HepG2 (cell line): ENCODE measurements at regions not wholly inside any gene's neighbourhood (a gene's known extent, or its start where the extent isn't known, plus 50 kb on each side); places are given as distances from the start of the nearest gene placed in this dataset.

ENCODE experiments used
- ATAC-seq: fragments of 200-7000 bp; cut with Tn5 transposase; 3 replicates; pipeline ENCODE4 v1.9.1; 2020; ENCODE audit warnings: mild to moderate bottlenecking, moderate library complexity
- BruUV-seq: library from RNA; stranded (reverse); fragments of 400-500 nt; replicated peaks from 2 replicates; lab custom pipeline; 2021; lab: Mats Ljungman, UMichigan
- CTCF ChIA-PET: fragments of 300-600 bp; formaldehyde crosslinking; extraction: SDS; loops from one replicate; lab custom pipeline; 2021; ENCODE audit warnings: low total read pairs, inconsistent platforms, low intra/inter-chr PET ratio; lab: Yijun Ruan, JAX
- POLR2A ChIA-PET: fragments of 350-600 bp; sonication (Branson Sonifier 250); formaldehyde crosslinking; loops from one replicate; lab custom pipeline; 2020; ENCODE audit warnings: antibody characterized with exemption, inconsistent platforms; lab: Yijun Ruan, JAX
- DNase-seq: peaks from one replicate; pipeline ENCODE4 v3.0.0-alpha.2; 2015; ENCODE audit warnings: low spot score
- FAIRE-seq: peaks from 3 replicates; lab custom pipeline; 2011; peaks lifted over from hg19 to GRCh38; lab: Jason Lieb, UNC
- H2AFZ ChIP-seq: one replicate; pipeline ENCODE4 v1.6.1; 2011; ENCODE audit warnings: low read length, inconsistent platforms
- H3K27ac ChIP-seq: fragments of 300-600 bp; 3 replicates; pipeline ENCODE4 v1.8.0; 2011; ENCODE audit warnings: mixed run types, mild to moderate bottlenecking, mixed read lengths, low read length, inconsistent platforms; ENCODE audit not compliant: insufficient read depth; ENCODE audit errors: extremely low read length
- H3K27me3 ChIP-seq, 2 experiments: fragments of 200-600 bp in 1 of 2; 2 replicates in 1 of 2; 3 replicates in 1 of 2; pipeline versions ENCODE4 v1.6.0 to v1.8.0; 2011; ENCODE audit warnings: low read length in 2 of 2, mild to moderate bottlenecking in 2 of 2, moderate library complexity in 2 of 2, inconsistent platforms in 1 of 2; ENCODE audit not compliant: insufficient read depth in 2 of 2, control insufficient read depth in 1 of 2
- H3K36me3 ChIP-seq, 2 experiments: fragments of 200-600 bp in 1 of 2; replicated peaks in 1 of 2; 2 replicates in 1 of 2; 3 replicates in 1 of 2; pipeline versions ENCODE4 v1.5.1 to v1.8.0; 2011; ENCODE audit warnings: low read length in 2 of 2, inconsistent platforms in 1 of 2; ENCODE audit not compliant: insufficient read depth in 2 of 2, control insufficient read depth in 1 of 2
- H3K4me1 ChIP-seq: 2 replicates; pipeline ENCODE4 v1.5.1; 2012; ENCODE audit warnings: low read length, inconsistent platforms; ENCODE audit not compliant: insufficient read depth
- H3K4me2 ChIP-seq: 2 replicates; pipeline ENCODE4 v1.6.0; 2011; ENCODE audit warnings: low read depth, low read length, inconsistent platforms
- H3K4me3 ChIP-seq, 3 experiments: fragments of 200-600 bp in 1 of 3; sonication (generic), shearing (Covaris generic) in 1 of 3; replicated peaks in 1 of 3; 2 replicates each; pipeline ENCODE4 v1.5.1; 2011 to 2016; ENCODE audit warnings: low read length in 3 of 3, inconsistent platforms in 2 of 3, low read depth in 2 of 3, mild to moderate bottlenecking in 2 of 3, control low read depth in 1 of 3, mixed read lengths in 1 of 3; ENCODE audit not compliant: insufficient read depth in 1 of 3
- H3K79me2 ChIP-seq: one replicate; pipeline ENCODE4 v1.6.1; 2011; ENCODE audit warnings: low read length, inconsistent platforms; ENCODE audit not compliant: insufficient read depth
- H3K9ac ChIP-seq: 2 replicates; pipeline ENCODE4 v1.6.0; 2011; ENCODE audit warnings: mild to moderate bottlenecking, low read depth, low read length, inconsistent platforms; ENCODE audit not compliant: insufficient read depth
- H3K9me3 ChIP-seq: 2 replicates; pipeline ENCODE4 v1.5.1; 2012; ENCODE audit warnings: mild to moderate bottlenecking, low read length
- H4K20me1 ChIP-seq: 2 replicates; pipeline ENCODE4 v1.6.0; 2011; ENCODE audit warnings: inconsistent platforms, mild to moderate bottlenecking, low read length, moderate library complexity; ENCODE audit not compliant: insufficient read depth
- ATF1 ChIP-seq: IDR thresholded peaks from 2 replicates; pipeline ENCODE4 v1.6.1; 2016; ENCODE audit warnings: mild to moderate bottlenecking, control low read depth
- CBX5 ChIP-seq: sonication (generic); formaldehyde crosslinking; IDR thresholded peaks from 2 replicates; pipeline ENCODE4 v1.4.0; 2020; ENCODE audit warnings: missing genetic modification reagents, borderline replicate concordance
- DZIP1 ChIP-seq: sonication (generic); formaldehyde crosslinking; IDR thresholded peaks from 2 replicates; pipeline ENCODE4 v1.5.0; 2020; ENCODE audit warnings: mild to moderate bottlenecking, missing genetic modification reagents
- FOSL2 ChIP-seq: sonication (generic); formaldehyde crosslinking; IDR thresholded peaks from 2 replicates; pipeline ENCODE4 v1.4.0; 2020; ENCODE audit warnings: missing genetic modification reagents
- FOXK1 ChIP-seq: sonication (generic); formaldehyde crosslinking; IDR thresholded peaks from 2 replicates; pipeline ENCODE4 v1.4.0; 2020; ENCODE audit warnings: low read depth, missing genetic modification reagents, borderline replicate concordance
- GTF3A ChIP-seq: sonication (generic); formaldehyde crosslinking; conservative IDR thresholded peaks from 2 replicates; pipeline ENCODE4 v1.4.0; 2020; ENCODE audit warnings: mild to moderate bottlenecking, missing genetic modification reagents
- HBP1 ChIP-seq: IDR thresholded peaks from 2 replicates; pipeline ENCODE4 v1.6.1; 2016; ENCODE audit warnings: low read depth, control low read depth
- IRX3 ChIP-seq: sonication (generic); formaldehyde crosslinking; IDR thresholded peaks from 2 replicates; pipeline ENCODE4 v1.8.1; 2023; ENCODE audit warnings: mild to moderate bottlenecking, low read depth, missing genetic modification reagents, borderline replicate concordance
- KLF15 ChIP-seq: sonication (generic); formaldehyde crosslinking; IDR thresholded peaks from 2 replicates; pipeline ENCODE4 v1.8.1; 2023; ENCODE audit warnings: borderline replicate concordance, mild to moderate bottlenecking, inconsistent platforms, missing genetic modification reagents, mixed read lengths
- SP140L ChIP-seq: sonication (generic); formaldehyde crosslinking; IDR thresholded peaks from 2 replicates; pipeline ENCODE4 v1.4.0; 2020; ENCODE audit warnings: missing genetic modification reagents, borderline replicate concordance
- TEAD2 ChIP-seq: sonication (generic); formaldehyde crosslinking; IDR thresholded peaks from 2 replicates; pipeline ENCODE4 v1.9.0; 2021; ENCODE audit warnings: missing genetic modification reagents
- ZNF329 ChIP-seq: sonication (generic); formaldehyde crosslinking; IDR thresholded peaks from 2 replicates; pipeline ENCODE4 v1.9.0; 2021; ENCODE audit warnings: low read depth, mild to moderate bottlenecking, missing genetic modification reagents
- ZNF34 ChIP-seq: sonication (generic); formaldehyde crosslinking; IDR thresholded peaks from 2 replicates; pipeline ENCODE4 v1.4.0; 2020; ENCODE audit warnings: mild to moderate bottlenecking, missing genetic modification reagents, borderline replicate concordance
- ZNF660 ChIP-seq: sonication (generic); formaldehyde crosslinking; IDR thresholded peaks from 2 replicates; pipeline ENCODE4 v1.5.1; 2020; ENCODE audit warnings: mild to moderate bottlenecking, low read depth, missing genetic modification reagents, borderline replicate concordance
- WGBS: methylation state at CpG from one replicate; pipeline ENCODE4 v1.1.6; 2017; ENCODE audit warnings: low lambda C conversion rate; 5-methylcytosine and 5-hydroxymethylcytosine counted together
- in situ Hi-C: cut with HindIII; loops from 2 replicates; pipeline ENCODE4 v1.10.0; 2017; ENCODE audit warnings: low pct_unique_long_range_greater_than_20kb; ENCODE audit not compliant: extremely low pct_ligation_motif_present
- intact Hi-C: fragments of 100-400 bp; cut with micrococcal nuclease; formaldehyde crosslinking; loops from one replicate; pipeline ENCODE4 v1.10.0; 2022; ENCODE audit not compliant: unreplicated experiment

GRCh38 chr7:106717955-106718871 is 57.3 kb upstream of the CCDC71L start:
- Histone ChIP-seq H3K4me2 (no peak overlapping the region), H3K79me2 (no peaks in the 10 kb centered on the region), H3K4me1 (no peaks in the 10 kb centered on the region), H3K4me3 (no peak overlapping the region), H3K9me3 (no peaks in the 10 kb centered on the region), H4K20me1 (no peaks in the 10 kb centered on the region), H3K36me3 (no peaks in the 10 kb centered on the region), H2AFZ (no peak overlapping the region), H3K27ac (no peak overlapping the region), H3K9ac (no peak overlapping the region), H3K27me3 (no peaks in the 10 kb centered on the region; a peak in 1 of 5 replicates)
- no peak for TF ChIP-seq SP140L (CRISPR knock-in tag)
- 0 out of 2 replicates have a peak, but pooled peaks have one; percentile 10 for TF ChIP-seq FOSL2 (CRISPR knock-in tag)
- ChIA-PET POLR2A (no interaction called here), CTCF (no interaction called here)
- intact Hi-C loops: no loop called here
- FAIRE-seq (no peak), DNase-seq (peak; percentile 9), ATAC-seq (no peak)
- WGBS: 2% methylated on average over 3 of the region's 3 CpGs
- in situ Hi-C loops: no loop called here
- BruUV-seq: no TSS peak

GRCh38 chr7:106720641-106721040 is 59.7 kb upstream of the CCDC71L start:
- DNase-seq: no peak
- no peak overlapping the region for H3K27ac ChIP-seq
- no peaks in the 10 kb centered on the region for H3K9me3 ChIP-seq
- no peak overlapping the region for H3K4me3 ChIP-seq
- POLR2A ChIA-PET: no interaction called here
- no peak for FAIRE-seq
- intact Hi-C loops (no loop called here), in situ Hi-C loops (no loop called here)
- no TSS peak for BruUV-seq
- no peak overlapping the region for H3K9ac ChIP-seq
- 3% methylated on average over 2 of the region's 2 CpGs for WGBS
- no peaks in the 10 kb centered on the region for H3K79me2 ChIP-seq
- no peak overlapping the region for H2AFZ ChIP-seq
- CTCF ChIA-PET: no interaction called here
- no peaks in the 10 kb centered on the region for H4K20me1 ChIP-seq
- H3K4me1 ChIP-seq: no peaks in the 10 kb centered on the region
- H3K36me3 ChIP-seq: no peaks in the 10 kb centered on the region
- no peak for ATAC-seq
- no peak overlapping the region for H3K4me2 ChIP-seq
- no peaks in the 10 kb centered on the region; a peak in 1 of 5 replicates for H3K27me3 ChIP-seq
- no peak for TF ChIP-seq FOXK1 (CRISPR knock-in tag)
- TF ChIP-seq ATF1 (CRISPR knock-in tag): no peak
- TF ChIP-seq TEAD2: no peak
- no peak for TF ChIP-seq GTF3A
- TF ChIP-seq ZNF660 (CRISPR knock-in tag): no peak
- no peak for TF ChIP-seq KLF15 (CRISPR knock-in tag)
- no peak for TF ChIP-seq CBX5 (CRISPR knock-in tag)
- TF ChIP-seq ZNF34 (CRISPR knock-in tag): no peak
- TF ChIP-seq DZIP1 (CRISPR knock-in tag): no peak
- TF ChIP-seq HBP1 (CRISPR knock-in tag): no peak
- no peak for TF ChIP-seq IRX3
- no peak for TF ChIP-seq ZNF329 (CRISPR knock-in tag)
